ENCODE measurements at regions not wholly inside any gene's neighbourhood (a gene's known extent, or its start where the extent isn't known, plus 50 kb on each side); places are given as distances from the start of the nearest gene placed in this dataset.

DNA sequence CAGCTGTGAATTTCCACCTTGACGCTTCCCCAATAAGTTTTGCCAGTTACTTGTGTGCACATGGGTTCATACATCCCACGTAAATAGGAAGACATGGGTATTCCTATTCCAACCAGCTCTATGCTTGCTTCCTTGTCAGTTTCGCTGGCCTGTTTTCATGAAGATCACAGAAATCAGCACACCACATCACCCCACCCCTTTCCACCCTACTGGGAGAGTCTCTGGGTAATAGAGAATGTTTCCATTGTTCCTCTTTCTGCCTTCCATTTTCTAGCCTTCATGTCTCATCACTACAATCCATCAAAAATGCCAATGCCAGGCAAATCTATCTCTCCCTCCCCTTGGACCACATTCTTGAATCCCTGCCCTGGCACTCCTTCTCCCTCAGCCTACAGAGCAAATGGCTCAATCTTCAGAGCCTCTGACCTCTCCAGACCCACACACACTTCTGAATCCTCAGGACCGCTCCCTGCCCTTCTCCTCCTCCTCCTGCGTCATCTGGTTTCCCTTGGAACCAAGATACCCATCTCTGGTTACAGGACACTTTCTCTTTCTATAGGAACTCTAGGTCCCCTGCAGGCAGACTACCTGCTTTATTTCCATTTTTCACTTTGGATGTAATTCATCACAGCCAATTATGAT lies 323.3 kb downstream of the DHX15 start:
- TF ChIP-seq POLR2A (IDR thresholded peaks at IDR 0.05; ENCODE audit: low read length): no peak
- no peak for TF ChIP-seq GATA1 (IDR thresholded peaks at IDR 0.05; ENCODE audit: low read depth, low read length)
